K562 (cell line): ENCODE measurements at regions not wholly inside any gene's neighbourhood (a gene's known extent, or its start where the extent isn't known, plus 50 kb on each side); places are given as distances from the start of the nearest gene placed in this dataset.

Experiments used
- ATAC-seq: fragments of 200-7000 bp; cut with Tn5 transposase; 3 replicates; pipeline ENCODE4 v1.9.1; 2020; ENCODE audit warnings: moderate library complexity
- BruUV-seq: library from RNA; stranded (reverse); fragments of 400-500 nt; replicated peaks from 2 replicates; lab custom pipeline; 2021; lab: Mats Ljungman, UMichigan
- CTCF ChIA-PET: fragments of 300-600 bp; formaldehyde crosslinking; extraction: SDS; loops from one replicate; lab custom pipeline; 2021; ENCODE audit warnings: low intra/inter-chr PET ratio; lab: Yijun Ruan, JAX
- POLR2A ChIA-PET: fragments of 300-600, 350-650 bp; sonication (Branson Sonifier 250); formaldehyde crosslinking; extraction: SDS; loops from one replicate; lab custom pipeline; 2021; ENCODE audit warnings: antibody characterized with exemption, inconsistent platforms; lab: Yijun Ruan, JAX
- DNase-seq, 4 experiments: peaks; one replicate each; pipeline versions ENCODE4 v3.0.0 to v3.0.0-alpha.2; 2011 to 2018; ENCODE audit warnings: low spot score in 3 of 4, mixed read lengths in 3 of 4; ENCODE audit errors: extremely low read depth in 1 of 4
- FAIRE-seq: peaks from 2 replicates; lab custom pipeline; 2011; peaks lifted over from hg19 to GRCh38; lab: Jason Lieb, UNC
- H2AFZ ChIP-seq: 2 replicates; pipeline ENCODE4 v1.6.0; 2011; ENCODE audit warnings: low read depth, low read length, control low read depth, inconsistent platforms
- H3K27ac ChIP-seq: fragments of 200-600 bp; 3 replicates; pipeline ENCODE4 v1.8.0; 2011; ENCODE audit warnings: low read depth, mild to moderate bottlenecking, control low read depth, inconsistent platforms, low read length, moderate library complexity, mixed read lengths; ENCODE audit errors: extremely low read depth
- H3K27me3 ChIP-seq, 2 experiments: fragments of 300-600 bp in 1 of 2; 2 replicates in 1 of 2; 3 replicates in 1 of 2; pipeline versions ENCODE4 v1.6.0 to v1.8.0; 2011; ENCODE audit warnings: inconsistent platforms in 2 of 2, low read length in 2 of 2, mild to moderate bottlenecking in 1 of 2, mixed read lengths in 1 of 2, moderate library complexity in 1 of 2; ENCODE audit not compliant: control insufficient read depth in 2 of 2, insufficient read depth in 2 of 2
- H3K36me3 ChIP-seq: fragments of 300-600 bp; 3 replicates; pipeline ENCODE4 v1.8.0; 2011; ENCODE audit warnings: mild to moderate bottlenecking, low read length, inconsistent platforms; ENCODE audit not compliant: control insufficient read depth, insufficient read depth
- H3K4me1 ChIP-seq, 2 experiments: fragments of 200-600 bp in 1 of 2; replicated peaks in 1 of 2; 2 replicates in 1 of 2; 3 replicates in 1 of 2; pipeline versions ENCODE4 v1.5.1 to v1.8.0; 2011; ENCODE audit warnings: inconsistent platforms in 2 of 2, low read length in 2 of 2, mild to moderate bottlenecking in 1 of 2, mixed read lengths in 1 of 2, moderate library complexity in 1 of 2; ENCODE audit not compliant: control insufficient read depth in 2 of 2, insufficient read depth in 2 of 2
- H3K4me2 ChIP-seq: 2 replicates; pipeline ENCODE4 v1.6.1; 2011; ENCODE audit warnings: low read length, control low read depth, inconsistent platforms, mixed read lengths; ENCODE audit not compliant: insufficient read depth
- H3K4me3 ChIP-seq: fragments of 200-600 bp; sonication (generic), shearing (Covaris generic); 2 replicates; pipeline ENCODE4 v1.5.1; 2016; ENCODE audit warnings: control low read depth, inconsistent platforms
- H3K79me2 ChIP-seq: fragments of 200-600 bp; 3 replicates; pipeline ENCODE4 v1.8.0; 2011; ENCODE audit warnings: low read length, inconsistent platforms; ENCODE audit not compliant: control insufficient read depth, insufficient read depth
- H3K9ac ChIP-seq, 2 experiments: 2 replicates each; pipeline versions ENCODE4 v1.6.0 to v1.6.1; 2011; ENCODE audit warnings: low read depth in 2 of 2, low read length in 2 of 2, control low read depth in 1 of 2, inconsistent platforms in 1 of 2, mild to moderate bottlenecking in 1 of 2, mixed read lengths in 1 of 2; ENCODE audit not compliant: insufficient read depth in 1 of 2
- H3K9me1 ChIP-seq: one replicate; pipeline ENCODE4 v1.6.0; 2011; ENCODE audit warnings: inconsistent platforms, mild to moderate bottlenecking, low read length, moderate library complexity; ENCODE audit not compliant: control insufficient read depth, insufficient read depth
- H3K9me3 ChIP-seq: replicated peaks from 2 replicates; pipeline ENCODE4 v1.5.1; 2011; ENCODE audit warnings: low read depth, low read length, inconsistent platforms; ENCODE audit not compliant: control insufficient read depth, insufficient read depth
- H4K20me1 ChIP-seq: replicated peaks from 2 replicates; pipeline ENCODE4 v1.6.1; 2011; ENCODE audit warnings: low read length, inconsistent platforms, mixed read lengths; ENCODE audit not compliant: control insufficient read depth, insufficient read depth
- CTCF ChIP-seq, 3 experiments: IDR thresholded peaks in 2 of 3; conservative IDR thresholded peaks in 1 of 3; 2 replicates each; pipeline ENCODE4 v1.5.1; 2011 to 2012; ENCODE audit warnings: low read length in 3 of 3, mild to moderate bottlenecking in 3 of 3, control low read depth in 2 of 3, improper control_type of control experiment in 1 of 3, inconsistent platforms in 1 of 3, low read depth in 1 of 3, mixed read lengths in 1 of 3, moderate library complexity in 1 of 3; ENCODE audit not compliant: insufficient read depth in 2 of 3
- LEF1 ChIP-seq: fragments of 450-650 bp; IDR thresholded peaks from 2 replicates; pipeline ENCODE4 v1.6.1; 2016; ENCODE audit warnings: mild to moderate bottlenecking
- MAX ChIP-seq: sonication (generic); formaldehyde crosslinking; IDR thresholded peaks from 2 replicates; pipeline ENCODE4 v1.9.0; 2022; ENCODE audit warnings: mild to moderate bottlenecking, missing genetic modification reagents
- MCM2 ChIP-seq: fragments of 450-650 bp; IDR thresholded peaks from 2 replicates; pipeline ENCODE4 v1.6.1; 2017; ENCODE audit warnings: low read depth, mild to moderate bottlenecking
- MED1 ChIP-seq: sonication (generic); formaldehyde crosslinking; IDR thresholded peaks from 2 replicates; pipeline ENCODE4 v1.8.1; 2023; ENCODE audit warnings: missing genetic modification reagents, borderline replicate concordance
- RAD21 ChIP-seq, 2 experiments: fragments of 250-450 bp in 1 of 2; fragments of 450-650 bp in 1 of 2; sonication (Bioruptor Pico) in 1 of 2; formaldehyde crosslinking in 1 of 2; IDR thresholded peaks in 1 of 2; conservative IDR thresholded peaks in 1 of 2; 2 replicates each; pipeline versions ENCODE4 v1.4.0 to v1.8.0; 2020 to 2022; ENCODE audit warnings: mild to moderate bottlenecking in 2 of 2, moderate library complexity in 1 of 2
- ZBTB11 ChIP-seq, 3 experiments: fragments of 200-800 bp in 1 of 3; fragments of 250-450 bp in 1 of 3; fragments of 450-650 bp in 1 of 3; sonication (Bioruptor Pico) in 1 of 3; sonication (Bioruptor generic) in 1 of 3; formaldehyde crosslinking in 1 of 3; IDR thresholded peaks; 2 replicates each; pipeline versions ENCODE4 v1.6.1 to v1.8.0; 2016 to 2022; ENCODE audit warnings: mild to moderate bottlenecking in 2 of 3, missing genetic modification characterization in 2 of 3, missing compliant biosample characterization in 1 of 3, moderate library complexity in 1 of 3
- ZBTB17 ChIP-seq: fragments of 450-650 bp; formaldehyde crosslinking; IDR thresholded peaks from 2 replicates; pipeline ENCODE4 v1.4.0; 2020; ENCODE audit warnings: mild to moderate bottlenecking
- WGBS: fragments of 100-300 bp; shearing (Covaris generic); methylation state at CpG from one replicate; pipeline ENCODE4 v1.1.6; 2016; ENCODE audit warnings: low coverage, mixed read lengths; ENCODE audit not compliant: insufficient coverage; ENCODE audit errors: missing lambda C conversion rate; 5-methylcytosine and 5-hydroxymethylcytosine counted together
- in situ Hi-C: fragments of 300-500 bp; cut with MboI; formaldehyde crosslinking; loops from 4 replicates; pipeline ENCODE4 v1.15.0; 2018; ENCODE audit warnings: inconsistent platforms, mixed read lengths
- intact Hi-C: fragments of 100-400 bp; cut with micrococcal nuclease; formaldehyde crosslinking; loops from 2 replicates; pipeline ENCODE4 v1.14.2; 2022

DNA sequence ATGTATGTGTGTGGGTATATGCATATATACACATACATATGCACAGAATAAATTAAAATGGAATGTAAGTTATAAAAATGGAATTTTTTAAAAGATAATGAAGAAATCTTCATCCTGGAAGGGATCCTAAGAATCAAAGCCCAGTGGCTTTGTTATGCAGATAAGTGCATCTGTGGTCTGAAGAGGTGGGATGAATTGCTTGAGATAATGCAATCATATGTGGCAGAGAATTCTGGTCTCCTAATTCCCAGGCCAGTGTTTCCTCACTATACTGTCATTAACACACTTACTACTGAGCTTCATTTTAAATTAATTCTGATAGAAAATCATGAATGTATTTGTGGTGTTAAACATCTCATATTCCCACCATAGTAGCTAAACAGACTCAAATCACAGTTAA is 86.7 kb upstream of the PRMT6 start (continued):
- no peak for TF ChIP-seq MAX (CRISPR knock-in tag)
- TF ChIP-seq, all 486 proteins: peak for 0

DNA sequence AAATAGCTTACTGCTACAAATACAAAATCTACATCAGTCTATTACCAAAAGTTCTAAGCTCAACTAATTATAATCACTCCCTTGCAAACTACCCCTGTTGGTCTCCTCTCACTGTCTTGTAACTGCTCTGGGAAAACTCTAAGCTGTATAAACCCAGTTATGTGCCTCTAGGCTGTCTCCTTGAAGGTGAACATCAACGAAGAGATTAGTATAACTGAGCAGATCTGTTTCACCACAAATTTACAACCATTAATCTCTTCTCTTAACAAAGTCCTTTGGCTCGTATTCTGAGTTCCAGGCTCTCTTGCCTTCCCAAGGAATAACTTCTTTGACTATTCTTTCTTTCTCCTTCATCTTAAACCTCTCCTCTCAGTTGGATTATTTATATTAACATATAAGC is 84.4 kb upstream of the PRMT6 start:
- WGBS, result 0% methylated on average over 2 of the region's 2 CpGs
- TF ChIP-seq ZBTB17 (CRISPR knock-in tag) (no peak), LEF1 (no peak), MED1 (CRISPR knock-in tag) (no peak)
- Histone ChIP-seq H4K20me1 (no peaks in the 10 kb centered on the region), H3K9ac (no peak overlapping the region), H3K4me2 (no peak overlapping the region), H3K9me3 (no peaks in the 10 kb centered on the region), H3K79me2 (no peaks in the 10 kb centered on the region), H3K27ac (no peak overlapping the region), H2AFZ (no peak overlapping the region), H3K27me3 (no peaks in the 10 kb centered on the region), H3K4me1 (no peaks in the 10 kb centered on the region), H3K36me3 (no peaks in the 10 kb centered on the region), H3K9me1 (no peaks in the 10 kb centered on the region), H3K4me3 (no peak overlapping the region)
- ChIA-PET POLR2A (no interaction called here), CTCF (no interaction called here)
- in situ Hi-C loops, result no loop called here
- DNase-seq (no peak), ATAC-seq (no peak), FAIRE-seq (no peak)
- no TSS peak for BruUV-seq
- intact Hi-C loops, result no loop called here

DNA sequence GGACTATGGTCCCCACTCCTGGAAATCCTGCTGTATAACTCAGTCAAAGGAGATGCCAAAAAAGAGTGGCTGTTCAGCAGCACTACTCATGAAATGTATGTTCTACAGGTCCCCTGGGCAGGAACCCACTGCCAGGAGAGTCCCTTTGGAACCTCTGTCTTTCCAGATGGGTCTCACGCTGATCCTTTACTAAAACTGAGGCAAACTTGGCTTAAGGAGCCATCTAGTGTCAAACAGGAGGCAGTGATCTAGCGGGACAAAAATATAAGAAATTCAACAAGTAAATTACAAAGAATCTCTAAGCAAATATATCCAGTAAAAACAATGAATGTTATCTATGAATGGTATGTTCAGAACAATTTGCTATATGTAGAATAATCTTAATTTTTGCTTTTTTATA is 80.5 kb upstream of the PRMT6 start:
- H3K4me2 ChIP-seq, result no peak overlapping the region
- no peaks in the 10 kb centered on the region for H3K27me3 ChIP-seq
- DNase-seq (peak in 1 of 4 experiments; percentile 3), ATAC-seq (no peak), FAIRE-seq (no peak)
- H2AFZ ChIP-seq, result no peak overlapping the region
- no peaks in the 10 kb centered on the region for H3K36me3 ChIP-seq
- H3K9me3 ChIP-seq, result no peaks in the 10 kb centered on the region
- WGBS, result 0% methylated on average over 2 of the region's 2 CpGs
- H3K9ac ChIP-seq, result no peak overlapping the region
- no peaks in the 10 kb centered on the region for H3K4me1 ChIP-seq
- BruUV-seq, result no TSS peak
- no peak overlapping the region for H3K4me3 ChIP-seq
- ChIA-PET CTCF (no interaction called here), POLR2A (no interaction called here)
- TF ChIP-seq RAD21 (CRISPR knock-in tag; conservative IDR thresholded peaks at IDR 0.05 in 1 of 2, IDR thresholded peaks at IDR 0.05 in 1 of 2) (peak in 1 of 2 experiments; percentile 32; a peak in 1 of 4 replicates), MCM2 (no peak), ZBTB11 (CRISPR knock-in tag; IDR thresholded peaks at IDR 0.05) (peak in 1 of 3 experiments; percentile 48; a peak in 1 of 6 replicates), CTCF (IDR thresholded peaks at IDR 0.05 in 2 of 3, conservative IDR thresholded peaks at IDR 0.05 in 1 of 3; ENCODE audit: insufficient read depth in 2 of 3, low read depth in 1 of 3, low read length in 3 of 3) (peak in 1 of 3 experiments; percentile 8; a peak in 1 of 6 replicates)
- no peaks in the 10 kb centered on the region for H4K20me1 ChIP-seq
- intact Hi-C loops, result no loop called here
- in situ Hi-C loops, result no loop called here
- no peaks in the 10 kb centered on the region for H3K79me2 ChIP-seq
- no peaks in the 10 kb centered on the region for H3K9me1 ChIP-seq
- H3K27ac ChIP-seq, result no peak overlapping the region
